HG03457 (cell line): ENCODE measurements at regions not wholly inside any gene's neighbourhood (a gene's known extent, or its start where the extent isn't known, plus 50 kb on each side); places are given as distances from the start of the nearest gene placed in this dataset.

Source experiments
- ATAC-seq: cut with Tn5 transposase; IDR thresholded peaks from one replicate; pipeline ENCODE4 v1.9.1; 2021; ENCODE audit warnings: moderate number of reproducible peaks; ENCODE audit not compliant: unreplicated experiment

DNA sequence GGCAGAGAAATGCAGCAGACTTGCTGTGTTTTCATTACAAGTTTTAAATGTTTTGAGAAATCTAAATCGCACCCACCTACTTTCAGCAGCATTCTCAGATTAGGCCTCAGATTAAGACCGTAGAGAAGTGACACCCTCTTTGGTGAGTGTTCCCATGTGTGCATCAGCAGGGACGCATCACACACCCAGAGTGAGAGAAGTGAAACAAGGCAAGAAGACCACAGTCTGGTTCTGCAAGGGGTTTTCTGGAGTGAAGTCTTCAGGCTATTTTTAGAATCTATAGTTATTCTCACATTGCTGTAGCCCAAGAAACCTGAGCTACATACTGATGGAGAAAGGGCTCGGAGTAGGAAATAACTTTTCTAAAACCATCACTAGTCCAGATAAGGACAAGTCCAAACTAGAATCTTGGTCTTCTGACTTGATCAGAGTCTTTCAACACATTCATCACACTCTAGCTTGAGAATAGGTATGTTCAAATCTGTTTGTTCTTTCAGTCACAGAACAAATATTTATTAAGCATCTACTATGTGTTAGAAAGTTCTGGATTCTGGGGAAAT, 1216.6 kb upstream of the PIK3C3 start:
- no peak for ATAC-seq

DNA sequence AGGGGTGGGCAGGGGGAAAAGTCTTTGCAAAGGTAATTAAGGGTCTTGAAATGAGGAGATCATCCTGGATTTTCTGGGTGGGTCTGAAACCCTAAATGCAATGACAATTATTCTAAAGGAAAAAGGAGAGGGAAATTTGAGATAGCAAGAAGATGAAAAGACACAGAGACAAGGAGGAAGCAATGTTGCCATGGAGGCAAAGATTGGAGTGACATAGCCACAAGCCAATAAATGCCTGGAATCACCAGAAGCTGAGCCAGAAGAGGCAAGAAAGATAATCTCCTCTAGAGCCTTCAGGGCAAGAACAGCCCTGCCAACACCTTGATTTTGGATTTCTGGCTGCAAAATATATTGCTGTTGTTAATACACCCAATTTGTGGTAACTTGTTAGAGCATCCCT, 1246.3 kb upstream of the PIK3C3 start:
- no peak for ATAC-seq

- no peak for ATAC-seq
These were observed 1247.2 kb upstream of the PIK3C3 start for GRCh38 chr18:40707797-40708196.

- ATAC-seq, result no peak
These were observed 1256.9 kb upstream of the PIK3C3 start for GRCh38 chr18:40698129-40698528.

DNA sequence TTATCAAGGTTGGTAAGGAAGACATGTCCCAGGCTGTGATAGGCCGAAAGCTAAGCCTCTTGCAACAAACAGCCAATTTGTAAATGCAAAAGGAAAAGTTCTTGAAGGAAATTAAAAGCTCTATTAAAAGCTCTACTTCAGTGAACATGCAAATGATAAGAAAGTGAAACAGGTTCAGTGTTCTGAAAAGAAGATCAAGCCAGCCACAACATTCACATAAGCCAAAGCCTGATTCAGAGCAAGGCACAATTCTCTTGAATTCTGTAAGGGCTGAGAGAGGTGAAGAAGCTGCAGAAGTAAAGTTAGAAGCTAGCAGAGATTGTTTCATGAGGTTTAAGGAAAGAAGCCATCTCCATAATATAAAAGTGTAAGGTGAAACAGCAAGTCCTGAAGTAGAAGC, 1259.5 kb upstream of the PIK3C3 start:
- no peak for ATAC-seq

DNA sequence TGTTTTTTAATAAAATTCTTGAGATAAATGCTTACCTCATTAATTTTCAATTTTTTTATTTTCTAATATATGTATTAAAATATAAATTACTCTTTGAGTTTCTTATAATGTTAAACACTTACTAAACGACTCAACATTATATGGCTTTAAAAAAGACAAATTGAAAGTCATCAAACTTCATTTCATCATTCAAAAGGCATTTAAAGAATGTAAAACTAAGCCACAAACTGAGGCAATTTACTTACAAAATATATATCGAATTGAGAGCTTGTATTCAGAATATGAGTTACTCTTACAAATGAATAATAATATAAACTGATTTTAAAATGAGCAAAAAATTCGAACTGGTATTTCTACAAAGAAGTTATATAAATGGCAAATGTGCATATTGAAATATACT, 1262.2 kb upstream of the PIK3C3 start:
- ATAC-seq, result no peak

DNA sequence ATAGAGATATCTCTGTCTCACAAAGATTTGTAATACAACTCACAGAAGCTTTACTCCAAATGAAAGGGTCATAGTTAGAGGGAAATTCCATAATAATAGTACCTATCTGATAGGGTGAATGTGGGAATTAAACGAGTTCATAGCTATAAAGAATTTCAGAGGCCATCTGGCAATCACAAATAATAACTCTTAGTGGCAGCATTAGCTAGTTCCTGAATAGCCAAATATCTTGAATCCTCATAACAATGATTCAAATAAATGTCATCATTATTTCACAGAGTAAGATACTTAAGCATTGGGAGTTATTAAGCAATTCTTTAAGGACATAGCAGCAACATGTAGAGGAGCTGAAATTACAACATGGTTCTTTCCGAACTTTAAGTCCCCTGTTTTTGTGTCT, 1265.0 kb upstream of the PIK3C3 start:
- no peak for ATAC-seq

GRCh38 chr18:40687399-40687798, 1267.6 kb upstream of the PIK3C3 start:
- ATAC-seq, result no peak

DNA sequence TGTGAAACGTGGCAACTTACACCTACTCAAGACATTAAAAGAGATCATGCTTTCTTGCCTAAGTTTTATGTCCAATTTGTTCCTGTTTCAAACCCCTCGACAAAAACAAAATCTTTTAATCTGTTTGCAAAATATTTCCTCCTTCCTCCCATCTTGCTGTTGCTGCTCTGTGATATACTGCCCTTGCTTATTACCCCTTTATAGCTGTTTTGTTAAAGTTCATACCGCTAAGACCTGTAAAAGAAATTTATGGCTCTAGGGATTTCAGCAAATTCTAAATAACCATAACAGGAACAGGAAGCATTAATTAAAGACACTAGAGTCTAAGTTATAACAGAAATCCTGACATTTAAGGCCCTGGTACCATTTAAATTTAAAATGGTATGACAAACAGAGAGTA, 1268.2 kb upstream of the PIK3C3 start:
- no peak for ATAC-seq

GRCh38 chr18:40685219-40685618, 1269.8 kb upstream of the PIK3C3 start:
- no peak for ATAC-seq

GRCh38 chr18:40678318-40678717, 1276.7 kb upstream of the PIK3C3 start:
- no peak for ATAC-seq

GRCh38 chr18:40676668-40677067, 1278.4 kb upstream of the PIK3C3 start:
- ATAC-seq, result no peak

DNA sequence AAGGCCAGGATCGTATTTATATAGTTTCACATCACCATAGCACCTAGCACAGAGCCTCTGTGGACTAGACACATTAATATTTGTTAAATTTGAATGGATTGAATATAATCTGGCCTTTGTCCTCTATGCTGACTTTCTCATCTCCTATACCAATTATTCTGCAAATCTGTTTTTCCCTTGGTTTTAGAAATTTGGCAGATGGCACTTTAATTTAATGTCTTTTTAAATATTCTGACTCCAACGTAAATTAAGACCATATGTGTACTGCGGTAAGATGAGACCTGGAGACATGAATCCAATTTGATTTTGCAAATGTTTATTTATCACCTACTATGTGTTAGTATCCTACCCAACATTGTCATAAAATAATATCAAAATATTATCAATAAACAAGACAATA, 1281.9 kb upstream of the PIK3C3 start:
- ATAC-seq, result no peak

DNA sequence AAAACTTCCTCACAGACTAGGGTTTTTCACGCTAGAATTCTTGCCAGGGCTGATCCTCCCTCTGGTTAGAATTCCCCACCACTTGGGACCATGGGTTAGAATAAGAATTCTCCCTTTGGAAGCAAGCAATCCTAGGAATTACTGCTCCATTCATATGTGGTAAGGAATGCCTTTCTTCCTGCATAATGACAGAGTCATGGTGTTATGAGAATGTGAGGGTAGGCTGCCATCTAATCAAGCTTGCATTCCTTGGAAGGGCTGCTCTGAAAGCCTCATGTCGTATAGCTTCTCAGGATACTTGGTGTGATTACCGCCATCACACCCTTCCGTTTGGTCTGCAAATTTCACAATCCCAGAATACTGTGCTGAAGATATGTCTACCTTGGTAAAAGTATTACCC, 1282.4 kb upstream of the PIK3C3 start:
- no peak for ATAC-seq

DNA sequence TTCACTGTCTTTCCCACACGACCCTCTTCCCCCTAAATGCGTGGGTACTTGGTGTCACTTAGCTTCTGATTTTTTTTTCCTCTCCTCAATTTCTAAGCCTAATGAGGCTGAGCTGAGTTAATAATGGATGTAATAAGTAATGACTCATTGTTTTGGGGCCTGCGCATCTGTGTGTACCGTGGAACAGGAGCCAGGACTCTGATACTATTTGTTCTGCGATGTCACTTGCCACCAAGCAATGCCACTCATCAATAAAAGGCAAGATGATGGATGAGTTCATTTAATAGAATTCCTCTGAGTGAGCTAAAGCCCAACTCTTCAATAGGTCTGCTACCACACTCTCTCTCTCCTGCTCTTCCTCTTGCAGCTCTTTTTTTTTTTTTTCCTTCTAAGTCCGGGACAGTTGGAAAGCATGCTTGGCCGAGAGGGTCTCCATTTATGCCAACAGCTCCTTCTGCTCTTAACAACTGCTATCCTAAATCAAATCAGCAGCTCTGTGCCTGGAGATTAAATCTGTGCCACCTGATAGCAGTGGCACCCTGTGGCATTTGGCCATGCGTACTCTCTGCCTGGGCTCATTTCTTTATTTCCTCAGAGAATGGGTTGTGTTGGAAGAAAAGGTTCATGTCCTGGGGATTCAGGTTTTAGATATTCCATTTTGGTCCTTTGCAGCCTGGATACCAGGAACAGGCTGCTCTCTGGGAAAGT, 1284.2 kb upstream of the PIK3C3 start:
- no peak for ATAC-seq

- no peak for ATAC-seq
These were observed 1292.1 kb upstream of the PIK3C3 start for GRCh38 chr18:40662898-40663437.

DNA sequence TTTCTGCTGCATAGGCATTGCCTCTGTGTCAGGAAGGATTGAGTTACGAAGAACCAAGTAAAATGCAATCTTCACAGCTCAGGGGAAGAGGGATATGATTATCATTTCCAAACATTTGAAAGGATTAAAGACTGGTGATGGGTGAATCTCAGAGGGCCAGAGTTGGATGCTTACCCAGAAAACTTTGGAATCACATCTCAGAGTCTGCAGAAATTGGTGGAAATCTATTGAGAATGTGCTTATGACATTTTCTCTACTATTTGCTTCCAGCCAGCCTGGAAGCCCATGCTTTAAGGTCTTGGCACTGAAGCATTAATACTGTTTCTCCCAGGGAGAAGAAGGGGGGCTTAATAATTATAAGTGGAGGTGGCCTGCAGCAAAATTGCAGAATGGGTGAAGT, 1301.4 kb upstream of the PIK3C3 start:
- ATAC-seq, result no peak

DNA sequence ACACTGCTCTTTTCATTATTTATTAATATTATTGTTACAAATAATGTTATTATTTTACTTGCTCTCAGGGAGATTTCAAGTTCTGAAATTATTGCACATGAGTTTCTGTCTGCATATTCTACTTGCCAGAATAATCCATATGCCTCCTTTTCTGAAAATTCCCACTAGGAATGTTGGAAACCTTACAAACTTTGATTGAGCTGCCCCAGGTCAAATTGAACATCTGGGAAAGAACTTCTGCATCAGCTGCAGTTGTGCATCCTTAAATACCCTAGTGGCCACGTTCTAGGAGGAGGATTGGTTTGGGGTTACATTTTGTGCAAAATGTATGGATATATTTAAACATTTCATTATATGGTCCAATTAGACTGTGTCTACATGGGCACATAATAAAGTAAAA, 1302.7 kb upstream of the PIK3C3 start:
- no peak for ATAC-seq

DNA sequence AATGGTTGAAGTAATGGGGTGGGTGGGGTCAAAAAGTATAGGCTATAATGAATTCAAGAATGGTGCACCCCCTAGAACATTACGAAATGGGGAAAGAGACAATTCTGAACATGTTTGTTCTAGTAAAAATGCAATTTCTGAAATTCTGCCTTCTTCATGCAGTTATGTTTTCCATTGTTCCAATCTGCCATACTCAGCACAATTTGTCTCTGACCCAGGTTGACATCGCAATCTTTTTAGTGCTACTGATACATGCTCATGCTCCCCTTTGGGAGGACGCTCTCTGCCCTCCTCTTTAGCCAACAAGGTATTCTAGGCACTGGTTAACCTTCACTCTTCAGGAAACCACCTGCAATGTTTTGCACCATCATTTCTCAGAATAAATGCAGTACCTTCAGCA, 1303.9 kb upstream of the PIK3C3 start:
- ATAC-seq, result no peak

DNA sequence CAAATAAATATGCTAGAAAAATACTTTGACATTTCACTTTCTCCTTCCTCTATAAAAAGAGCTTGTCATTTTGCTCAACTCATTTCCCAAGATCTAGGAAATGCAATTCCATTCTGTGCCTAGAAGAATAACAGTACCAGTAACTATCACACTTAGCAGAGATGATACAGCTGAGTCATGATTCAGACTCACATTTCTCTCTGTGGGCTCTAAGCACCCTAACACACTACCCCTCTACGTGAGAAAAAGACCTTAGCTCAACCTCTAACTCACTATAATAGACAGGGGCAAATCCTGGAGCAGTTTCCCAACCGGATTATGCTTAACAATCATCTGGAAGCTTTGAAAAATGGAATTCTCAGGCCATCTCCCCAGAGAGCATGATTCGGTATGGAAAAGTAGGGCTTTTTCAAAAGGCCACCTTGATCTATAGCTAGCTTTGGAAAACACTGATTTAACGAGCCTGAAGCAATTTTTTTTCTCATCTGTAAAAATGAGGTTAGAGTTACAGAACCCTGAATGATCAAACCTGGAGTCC, 1312.3 kb upstream of the PIK3C3 start:
- ATAC-seq, result no peak

DNA sequence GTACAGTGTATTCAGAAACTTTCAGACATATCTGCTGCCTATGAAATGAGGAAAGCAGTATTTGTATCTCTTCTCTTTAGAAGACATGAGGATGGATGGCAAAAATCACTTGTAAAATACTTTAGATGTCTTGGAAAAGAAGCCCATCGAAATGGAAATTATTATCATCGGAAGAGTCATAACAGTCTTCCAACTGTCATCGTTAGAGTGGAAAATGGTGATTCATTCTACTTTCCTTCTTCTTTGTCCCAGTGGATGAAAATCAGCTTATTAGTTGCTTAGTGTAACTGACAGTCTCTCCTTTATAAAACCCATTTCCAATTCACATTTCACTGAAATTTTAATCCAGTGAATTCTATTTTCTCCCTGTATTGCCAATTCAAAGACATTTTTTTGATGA, 1323.7 kb upstream of the PIK3C3 start:
- ATAC-seq, result no peak

DNA sequence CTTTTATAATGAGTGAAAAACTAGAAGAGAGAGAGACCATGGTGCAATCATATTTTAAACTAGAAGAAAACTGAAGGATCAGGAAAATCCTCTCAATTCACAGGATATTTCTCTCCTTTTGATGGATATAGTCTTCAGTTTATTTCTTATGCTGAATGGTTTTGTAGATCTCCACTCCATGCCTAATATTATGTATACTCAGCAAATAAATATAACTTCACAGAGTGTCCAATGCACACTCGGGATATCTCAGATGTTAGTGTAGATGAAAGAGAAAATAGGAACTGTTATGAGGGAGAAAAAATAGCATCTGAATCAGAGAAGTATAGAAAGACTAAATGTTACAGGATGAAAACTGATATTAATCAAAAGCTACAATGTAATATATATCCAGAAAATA, 1324.5 kb upstream of the PIK3C3 start:
- no peak for ATAC-seq

DNA sequence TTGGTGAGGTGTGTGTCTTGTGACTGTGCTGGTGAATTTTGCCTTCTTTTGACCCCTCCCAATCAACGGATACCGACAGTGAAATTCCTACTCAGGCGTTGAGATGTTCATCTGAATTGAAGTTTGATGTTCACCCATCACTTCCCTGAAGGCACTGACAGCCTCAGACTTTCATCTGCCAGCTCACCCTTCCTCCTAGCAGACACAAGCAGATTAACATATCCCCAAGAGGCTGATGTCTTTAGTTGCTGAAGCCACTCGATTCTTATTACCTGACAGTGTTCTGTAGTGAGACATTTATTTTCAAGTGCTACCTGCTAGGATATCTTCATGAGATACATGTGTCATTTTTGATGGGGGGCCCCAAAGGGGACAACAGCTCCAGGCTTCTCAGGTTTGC, 1330.1 kb upstream of the PIK3C3 start:
- ATAC-seq, result no peak
